Lower lobe of right lung (tissue), 2 donors: ENCODE measurements at regions not wholly inside any gene's neighbourhood (a gene's known extent, or its start where the extent isn't known, plus 50 kb on each side); places are given as distances from the start of the nearest gene placed in this dataset.

ENCODE experiments used
- ATAC-seq, 2 donors: fragments of 200-7000 bp; cut with Tn5 transposase; one replicate each; pipeline ENCODE4 v1.9.1; 2020 to 2022; ENCODE audit warnings: mild to moderate bottlenecking in 2 of 2, moderate library complexity in 2 of 2
- DNase-seq: peaks from one replicate; pipeline ENCODE4 v3.0.0-alpha.2; 2020
- H3K27ac ChIP-seq: fragments of 200-600 bp; one replicate; pipeline ENCODE4 v1.8.0; 2022
- H3K27me3 ChIP-seq: fragments of 200-600 bp; one replicate; pipeline ENCODE4 v1.8.0; 2022; ENCODE audit warnings: low read depth
- H3K36me3 ChIP-seq: fragments of 200-600 bp; one replicate; pipeline ENCODE4 v1.8.0; 2022; ENCODE audit warnings: mild to moderate bottlenecking
- H3K4me1 ChIP-seq: fragments of 200-600 bp; one replicate; pipeline ENCODE4 v1.8.0; 2022
- H3K4me3 ChIP-seq: fragments of 200-600 bp; one replicate; pipeline ENCODE4 v1.8.0; 2022; ENCODE audit warnings: mild to moderate bottlenecking
- H3K9me3 ChIP-seq: fragments of 200-600 bp; one replicate; pipeline ENCODE4 v1.8.0; 2022
- CTCF ChIP-seq: fragments of 200-600 bp; IDR thresholded peaks from one replicate; pipeline ENCODE4 v1.8.0; 2022; ENCODE audit warnings: antibody characterized with exemption, mild to moderate bottlenecking
- intact Hi-C: fragments of 100-400 bp; cut with DNase I; formaldehyde crosslinking; loops from one replicate; pipeline ENCODE4 v1.11.0; 2022
- donor health status: DM: no; HTN: yes; CAD: no; lungs with severe emphysema.

GRCh38 chr1:59052166-59052590 is 244.7 kb upstream of the FGGY start:
- H3K9me3 ChIP-seq, result no peaks in the 10 kb centered on the region
- no peaks in the 10 kb centered on the region for H3K36me3 ChIP-seq
- no peak for TF ChIP-seq CTCF
- no peak overlapping the region for H3K4me3 ChIP-seq
- intact Hi-C loops, result no loop called here
- no peak for DNase-seq
- peaks cover 11% of the 10 kb centered on the region for H3K4me1 ChIP-seq
- H3K27ac ChIP-seq, result no peak overlapping the region
- ATAC-seq, result peak; percentile 50 to 81
- H3K27me3 ChIP-seq, result no peaks in the 10 kb centered on the region

- Histone ChIP-seq H3K36me3 (no peaks in the 10 kb centered on the region), H3K27me3 (no peaks in the 10 kb centered on the region), H3K9me3 (no peaks in the 10 kb centered on the region), H3K4me1 (peaks cover 20% of the 10 kb centered on the region), H3K4me3 (no peak overlapping the region), H3K27ac (no peak overlapping the region)
- intact Hi-C loops, result no loop called here
- DNase-seq (no peak), ATAC-seq (no peak)
- no peak for TF ChIP-seq CTCF
Observed at GRCh38 chr1:59054172-59054571, 242.7 kb upstream of the FGGY start.

- H3K27ac ChIP-seq, result peak overlapping the region; percentile 74
- H3K4me1 ChIP-seq, result peaks cover 20% of the 10 kb centered on the region
- H3K27me3 ChIP-seq, result no peaks in the 10 kb centered on the region
- ATAC-seq (peak in 1 of 2 donors; percentile 30), DNase-seq (no peak)
- no peak for TF ChIP-seq CTCF
- no peaks in the 10 kb centered on the region for H3K36me3 ChIP-seq
- H3K9me3 ChIP-seq, result no peaks in the 10 kb centered on the region
- intact Hi-C loops, result no loop called here
- H3K4me3 ChIP-seq, result no peak overlapping the region
Observed at GRCh38 chr1:59055908-59056719, 240.8 kb upstream of the FGGY start.

GRCh38 chr1:59057211-59057694 is 239.6 kb upstream of the FGGY start:
- peaks cover 20% of the 10 kb centered on the region for H3K4me1 ChIP-seq
- intact Hi-C loops, result no loop called here
- DNase-seq (peak; percentile 58), ATAC-seq (peak; percentile 83 to 89)
- peak overlapping the region; percentile 74 for H3K27ac ChIP-seq
- no peaks in the 10 kb centered on the region for H3K36me3 ChIP-seq
- no peak for TF ChIP-seq CTCF
- H3K9me3 ChIP-seq, result no peaks in the 10 kb centered on the region
- no peak overlapping the region for H3K4me3 ChIP-seq
- H3K27me3 ChIP-seq, result no peaks in the 10 kb centered on the region

GRCh38 chr1:59057796-59058195 is 239.1 kb upstream of the FGGY start:
- TF ChIP-seq CTCF, result no peak
- H3K4me1 ChIP-seq, result peaks cover 25% of the 10 kb centered on the region
- H3K9me3 ChIP-seq, result no peaks in the 10 kb centered on the region
- ATAC-seq, result no peak
- H3K27me3 ChIP-seq, result no peaks in the 10 kb centered on the region
- no peak overlapping the region for H3K4me3 ChIP-seq
- peak overlapping the region; percentile 74 for H3K27ac ChIP-seq
- intact Hi-C loops, result no loop called here
- no peak for DNase-seq
- H3K36me3 ChIP-seq, result no peaks in the 10 kb centered on the region
